ENCODE measurements at regions not wholly inside any gene's neighbourhood (a gene's known extent, or its start where the extent isn't known, plus 50 kb on each side); places are given as distances from the start of the nearest gene placed in this dataset.

GRCh38 chr2:95760806-95761525 lies 169.2 kb downstream of the TRIM43 start:
- TF ChIP-seq MAZ (IDR thresholded peaks at IDR 0.05; ENCODE audit: borderline replicate concordance, low read depth, low read length) = peak; percentile 76
- peak; percentile 73 for TF ChIP-seq FOS (IDR thresholded peaks at IDR 0.05; ENCODE audit: low read depth, low read length)
- TF ChIP-seq CTCF (conservative IDR thresholded peaks at IDR 0.05; ENCODE audit: low read depth, low read length) = no peak
